Skin of body (tissue), 1 donor: ENCODE measurements at regions not wholly inside any gene's neighbourhood (a gene's known extent, or its start where the extent isn't known, plus 50 kb on each side); places are given as distances from the start of the nearest gene placed in this dataset.

ENCODE experiments used
- DNase-seq: peaks from one replicate; lab custom pipeline; 2025; lab: John Stamatoyannopoulos, UW

GRCh38 chr6:53974941-53975340 lies 136.3 kb upstream of the MLIP start:
- DNase-seq = no peak

GRCh38 chr6:53975941-53976615 lies 135.2 kb upstream of the MLIP start:
- no peak for DNase-seq

- no peak for DNase-seq
These were observed 133.7 kb upstream of the MLIP start for GRCh38 chr6:53977551-53977950.

DNA sequence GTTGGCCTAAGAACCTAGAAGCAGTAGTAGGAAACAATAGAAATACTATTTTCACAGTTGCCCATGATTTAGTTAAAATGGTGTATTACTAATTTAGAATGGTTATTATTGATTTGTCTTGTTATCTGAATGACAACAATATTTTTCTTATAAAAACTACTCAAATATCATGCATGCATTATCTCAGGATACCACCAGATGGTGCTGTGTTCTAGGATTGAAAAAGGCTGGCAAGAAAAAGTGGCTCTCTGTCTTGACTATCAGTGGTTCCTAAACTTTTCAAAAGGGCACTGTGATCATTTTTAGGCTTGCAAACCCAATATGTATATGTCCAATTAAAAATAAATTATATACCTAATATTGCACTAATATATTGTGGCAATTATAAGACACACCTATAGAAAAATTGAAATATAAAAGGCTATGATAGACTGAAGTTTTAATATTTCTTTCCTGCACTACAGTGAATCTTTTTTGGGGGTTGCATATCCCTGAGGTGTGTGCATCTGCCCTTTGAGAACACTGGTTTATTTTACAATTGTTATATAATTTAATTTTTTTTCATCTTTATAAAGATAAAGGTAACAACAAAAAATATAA lies 131.7 kb upstream of the MLIP start:
- DNase-seq = peak; percentile 24

- no peak for DNase-seq
These were observed 128.7 kb upstream of the MLIP start for GRCh38 chr6:53982366-53983050.

GRCh38 chr6:53983301-53983700 lies 127.9 kb upstream of the MLIP start:
- DNase-seq = no peak

DNA sequence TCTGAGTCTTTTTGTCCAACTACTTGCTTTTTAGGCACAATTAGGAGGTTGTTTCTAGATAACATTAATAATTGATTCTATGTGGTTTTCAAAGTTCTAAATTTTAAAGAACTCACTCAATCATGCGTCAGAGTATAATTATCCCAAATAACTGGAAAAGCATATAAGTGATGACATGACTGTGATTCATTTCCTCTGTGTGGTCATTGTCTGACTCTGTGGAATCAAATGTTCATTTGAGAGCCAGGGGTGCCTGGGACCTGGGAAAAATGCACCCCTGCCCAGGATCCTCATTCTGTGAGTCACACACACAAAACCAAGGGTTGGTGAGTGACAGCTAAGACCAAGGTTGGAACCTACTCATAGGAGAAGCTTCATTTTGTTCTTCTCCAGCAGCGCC lies 127.1 kb upstream of the MLIP start:
- DNase-seq = no peak

- DNase-seq = no peak
These were observed 126.7 kb upstream of the MLIP start for GRCh38 chr6:53984581-53984980.

DNA sequence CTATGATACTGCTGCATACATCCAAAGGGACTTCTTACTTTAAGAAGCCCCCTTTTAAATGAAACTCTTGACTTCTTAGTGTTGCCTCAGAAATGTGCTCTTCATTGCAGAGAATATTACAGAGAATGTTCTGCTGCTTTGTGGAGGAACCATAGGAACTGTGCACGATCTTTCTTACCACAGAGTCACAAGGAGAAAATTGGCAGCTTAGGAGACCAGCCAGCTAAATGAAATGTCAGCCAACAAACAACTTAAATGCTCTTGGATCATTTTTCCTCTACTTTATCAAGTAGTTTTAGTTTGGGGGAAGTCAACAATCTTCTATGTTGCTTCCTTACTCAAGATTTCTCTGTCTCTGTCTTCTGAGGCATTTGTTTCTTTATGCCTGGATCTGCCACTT lies 125.9 kb upstream of the MLIP start:
- DNase-seq = no peak

- DNase-seq = no peak
These were observed 125.0 kb upstream of the MLIP start for GRCh38 chr6:53986165-53986720.

DNA sequence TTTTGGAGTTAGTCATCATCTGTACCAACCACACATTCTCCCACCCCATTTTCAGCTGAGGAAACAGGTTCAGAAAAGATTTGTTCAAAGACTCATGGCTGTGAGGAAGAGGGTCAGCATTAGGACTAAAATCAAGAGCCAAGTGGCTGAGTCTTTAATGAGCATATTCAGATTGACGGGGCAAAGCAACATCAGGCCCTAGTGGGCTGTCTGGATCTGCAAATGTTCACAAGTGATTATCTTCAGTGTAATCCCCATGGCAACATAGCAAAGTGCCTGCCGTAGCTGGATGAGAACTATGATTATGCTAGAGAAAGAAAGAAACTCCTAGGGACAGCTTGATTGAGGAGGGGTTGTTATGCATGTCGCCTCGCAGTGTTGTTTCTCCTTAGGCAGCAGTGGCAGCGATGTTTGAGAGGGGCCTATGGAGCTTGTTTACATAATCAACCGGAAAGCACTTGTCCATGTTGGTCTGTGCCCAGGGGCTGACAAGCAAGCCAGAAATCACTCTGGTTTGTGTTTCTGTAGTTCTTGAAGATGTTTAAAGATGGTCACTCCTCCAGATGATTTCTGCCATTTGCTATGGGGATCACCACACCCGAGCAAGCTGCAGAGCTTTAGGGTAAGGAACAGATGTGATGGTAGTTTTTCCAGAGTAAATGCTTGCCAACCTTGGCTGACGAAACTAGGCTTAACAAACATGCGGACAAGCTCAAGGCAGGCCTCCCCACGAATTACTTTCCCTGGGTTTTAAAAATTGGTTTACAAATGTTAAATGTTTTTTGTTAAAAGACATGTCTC lies 124.3 kb upstream of the MLIP start:
- no peak for DNase-seq

- DNase-seq = no peak
These were observed 123.7 kb upstream of the MLIP start for GRCh38 chr6:53987522-53987888.

DNA sequence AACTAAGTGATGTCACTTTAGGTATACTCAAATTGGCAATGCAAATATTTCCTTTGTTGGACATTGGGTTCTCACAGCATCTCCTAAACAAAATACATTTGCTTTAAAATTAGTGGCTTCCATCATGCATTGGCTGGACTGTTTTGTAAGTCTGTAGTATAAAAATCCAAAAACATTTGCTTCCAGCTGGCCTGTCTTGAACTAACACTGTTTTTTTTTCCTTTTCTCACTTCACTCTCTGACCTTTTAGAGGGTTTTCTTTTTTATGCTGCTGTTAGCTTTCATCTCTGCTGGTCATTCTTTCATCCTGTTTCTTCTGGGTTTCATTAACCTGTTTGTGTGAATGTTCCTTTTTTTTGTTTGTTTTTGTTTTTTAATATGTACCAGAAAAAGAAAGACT lies 121.7 kb upstream of the MLIP start:
- DNase-seq = no peak

DNA sequence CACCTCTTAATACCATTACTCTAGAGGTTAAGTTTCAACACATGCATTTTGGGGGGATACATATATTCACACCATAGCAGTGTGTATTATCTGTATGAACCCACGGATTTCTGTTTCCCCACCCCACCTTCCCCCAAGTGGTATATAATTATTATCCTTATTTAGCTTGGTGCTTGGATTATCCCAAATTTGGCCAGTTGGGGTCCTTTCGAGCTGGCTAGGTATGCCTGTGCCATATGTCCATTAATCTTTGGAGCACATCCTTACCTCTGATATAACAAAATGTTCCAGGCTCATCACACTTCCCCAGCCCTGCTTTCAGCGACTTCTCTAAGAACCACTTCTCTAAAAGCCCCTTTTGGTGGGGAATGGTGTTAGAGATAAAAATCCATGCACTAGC lies 118.7 kb upstream of the MLIP start:
- no peak for DNase-seq

GRCh38 chr6:53994201-53994600 lies 117.0 kb upstream of the MLIP start:
- no peak for DNase-seq

DNA sequence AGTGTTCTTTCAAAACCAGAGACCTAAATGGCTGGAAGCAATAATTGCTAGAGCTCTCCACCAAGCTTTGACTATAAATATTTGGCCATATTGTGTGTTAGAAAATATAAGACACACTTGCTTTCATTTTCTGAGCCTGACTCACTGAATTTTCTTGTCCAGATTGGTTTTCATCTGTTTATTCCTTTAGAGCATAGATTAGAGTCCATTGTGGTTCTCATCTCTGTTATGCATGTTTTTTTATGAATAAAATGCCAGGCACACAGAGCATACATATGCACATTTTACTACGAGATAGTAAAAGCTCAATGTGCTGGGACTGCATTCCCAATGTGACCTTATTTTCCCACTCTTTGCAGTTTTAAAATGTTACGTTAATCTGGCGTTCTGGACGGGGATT lies 115.3 kb upstream of the MLIP start:
- no peak for DNase-seq

GRCh38 chr6:53998303-53998702 lies 112.9 kb upstream of the MLIP start:
- no peak for DNase-seq

DNA sequence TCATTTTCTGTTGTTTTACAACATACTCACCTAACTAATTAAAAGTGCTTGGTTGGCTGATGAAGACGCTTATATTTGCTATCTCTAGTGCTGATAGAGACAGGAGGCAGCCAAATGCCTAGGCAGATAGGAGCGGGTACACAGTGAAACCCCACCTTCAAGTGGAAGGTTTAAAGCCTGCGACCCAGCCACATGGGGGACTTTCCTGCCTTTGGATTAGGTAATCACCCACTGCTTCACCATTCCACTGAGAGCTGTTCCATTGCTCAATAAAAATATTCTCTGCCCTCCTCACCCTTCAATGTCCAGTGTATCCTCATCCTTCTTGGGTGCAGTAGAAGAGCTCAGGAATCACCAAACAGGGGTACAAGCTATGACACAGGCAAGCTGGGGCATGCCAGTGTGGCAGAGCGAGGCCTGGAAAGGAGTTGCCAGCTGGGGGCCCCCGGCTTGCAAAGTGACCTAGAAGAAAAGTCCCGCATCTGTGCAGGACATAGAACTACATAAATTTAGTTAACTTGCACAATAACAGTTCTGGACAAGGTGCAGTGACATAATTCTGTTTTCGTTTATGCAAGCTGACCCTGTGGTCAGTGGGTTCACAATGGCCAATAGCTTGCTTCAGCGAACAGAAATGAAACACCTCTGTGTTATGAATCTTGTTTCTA lies 112.0 kb upstream of the MLIP start:
- no peak for DNase-seq

DNA sequence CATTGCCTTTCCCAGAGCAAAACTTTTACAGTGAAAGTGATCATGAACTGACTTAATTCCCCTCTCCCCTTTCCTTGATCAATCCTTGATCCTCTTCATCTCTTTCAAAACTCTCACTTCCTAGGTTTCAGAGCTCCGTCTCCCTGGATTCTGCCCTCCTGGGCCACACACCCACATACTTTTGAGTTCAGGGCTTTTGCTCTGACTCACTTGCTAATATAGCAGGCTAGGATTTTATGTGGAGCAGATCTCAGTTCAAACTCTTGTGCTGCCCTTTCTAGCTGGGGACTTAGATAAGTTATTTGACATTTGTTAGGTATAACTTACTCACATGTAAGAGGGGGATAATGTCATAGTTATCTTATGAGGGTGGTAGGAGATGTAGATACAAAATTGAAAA lies 109.1 kb upstream of the MLIP start:
- no peak for DNase-seq

DNA sequence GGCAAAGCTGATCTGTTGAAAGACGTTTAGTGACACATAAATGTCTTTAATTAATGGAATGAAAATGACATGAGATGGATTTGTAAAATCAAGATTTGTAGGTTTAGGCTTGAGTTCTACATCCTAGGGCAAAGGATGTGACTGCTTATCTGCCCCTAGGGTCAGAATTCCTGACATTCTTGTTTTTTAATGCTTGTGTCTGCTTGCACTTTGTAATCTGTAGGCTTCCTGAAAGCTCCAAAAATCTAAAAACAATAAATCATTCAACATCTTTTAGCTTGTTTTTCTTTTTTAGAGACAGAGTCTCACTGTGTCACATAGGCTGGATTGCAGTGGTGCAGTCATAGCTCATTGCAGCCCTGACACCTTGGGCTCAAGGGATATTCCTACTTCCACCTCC lies 107.9 kb upstream of the MLIP start:
- DNase-seq = no peak

GRCh38 chr6:54008589-54008988 lies 102.7 kb upstream of the MLIP start:
- DNase-seq = no peak
